ENCODE measurements at regions not wholly inside any gene's neighbourhood (a gene's known extent, or its start where the extent isn't known, plus 50 kb on each side); places are given as distances from the start of the nearest gene placed in this dataset.

DNA sequence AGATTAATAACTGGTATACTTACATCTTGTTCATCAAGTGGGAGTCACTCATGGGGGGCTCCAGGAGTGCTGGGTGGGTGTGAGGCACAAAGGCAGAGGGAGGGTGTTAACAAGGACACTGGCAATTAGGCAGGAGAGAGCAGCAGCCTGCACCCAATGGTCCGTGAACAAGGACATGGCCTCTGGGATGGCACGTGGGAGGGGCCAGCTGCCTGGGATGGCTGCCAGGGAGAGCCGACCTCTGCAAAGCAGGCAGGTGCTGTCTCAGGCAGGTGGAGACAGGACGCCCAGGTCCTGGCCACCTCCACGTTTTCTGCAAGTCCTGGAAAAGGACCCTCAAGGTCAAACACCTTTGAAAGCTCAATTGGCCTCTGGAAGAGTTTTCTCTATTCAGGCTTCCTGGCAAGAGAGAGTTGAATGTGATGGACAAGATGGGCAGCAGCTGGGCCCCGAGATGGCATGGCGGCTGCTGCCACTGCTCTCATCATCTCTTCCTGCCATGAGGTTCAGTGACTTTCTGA, 257.1 kb downstream of the BUD13 start:
- TF ChIP-seq ARNTL (CRISPR knock-in tag; IDR thresholded peaks at IDR 0.05; ENCODE audit: borderline replicate concordance, low read depth) (no peak), ESRRG (CRISPR knock-in tag; IDR thresholded peaks at IDR 0.05) (no peak), OSR1 (CRISPR knock-in tag; IDR thresholded peaks at IDR 0.05) (no peak), TCF4 (CRISPR knock-in tag; IDR thresholded peaks at IDR 0.05; ENCODE audit: borderline replicate concordance) (no peak), ZFP3 (CRISPR knock-in tag; IDR thresholded peaks at IDR 0.05) (no peak), ZC3H10 (CRISPR knock-in tag; IDR thresholded peaks at IDR 0.05) (no peak)
- TF ChIP-seq, protein P1, sequence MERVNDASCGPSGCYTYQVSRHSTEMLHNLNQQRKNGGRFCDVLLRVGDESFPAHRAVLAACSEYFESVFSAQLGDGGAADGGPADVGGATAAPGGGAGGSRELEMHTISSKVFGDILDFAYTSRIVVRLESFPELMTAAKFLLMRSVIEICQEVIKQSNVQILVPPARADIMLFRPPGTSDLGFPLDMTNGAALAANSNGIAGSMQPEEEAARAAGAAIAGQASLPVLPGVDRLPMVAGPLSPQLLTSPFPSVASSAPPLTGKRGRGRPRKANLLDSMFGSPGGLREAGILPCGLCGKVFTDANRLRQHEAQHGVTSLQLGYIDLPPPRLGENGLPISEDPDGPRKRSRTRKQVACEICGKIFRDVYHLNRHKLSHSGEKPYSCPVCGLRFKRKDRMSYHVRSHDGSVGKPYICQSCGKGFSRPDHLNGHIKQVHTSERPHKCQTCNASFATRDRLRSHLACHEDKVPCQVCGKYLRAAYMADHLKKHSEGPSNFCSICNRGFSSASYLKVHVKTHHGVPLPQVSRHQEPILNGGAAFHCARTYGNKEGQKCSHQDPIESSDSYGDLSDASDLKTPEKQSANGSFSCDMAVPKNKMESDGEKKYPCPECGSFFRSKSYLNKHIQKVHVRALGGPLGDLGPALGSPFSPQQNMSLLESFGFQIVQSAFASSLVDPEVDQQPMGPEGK (CRISPR knock-in tag; IDR thresholded peaks at IDR 0.05; ENCODE audit: borderline replicate concordance): no peak
- TF ChIP-seq, protein P2, sequence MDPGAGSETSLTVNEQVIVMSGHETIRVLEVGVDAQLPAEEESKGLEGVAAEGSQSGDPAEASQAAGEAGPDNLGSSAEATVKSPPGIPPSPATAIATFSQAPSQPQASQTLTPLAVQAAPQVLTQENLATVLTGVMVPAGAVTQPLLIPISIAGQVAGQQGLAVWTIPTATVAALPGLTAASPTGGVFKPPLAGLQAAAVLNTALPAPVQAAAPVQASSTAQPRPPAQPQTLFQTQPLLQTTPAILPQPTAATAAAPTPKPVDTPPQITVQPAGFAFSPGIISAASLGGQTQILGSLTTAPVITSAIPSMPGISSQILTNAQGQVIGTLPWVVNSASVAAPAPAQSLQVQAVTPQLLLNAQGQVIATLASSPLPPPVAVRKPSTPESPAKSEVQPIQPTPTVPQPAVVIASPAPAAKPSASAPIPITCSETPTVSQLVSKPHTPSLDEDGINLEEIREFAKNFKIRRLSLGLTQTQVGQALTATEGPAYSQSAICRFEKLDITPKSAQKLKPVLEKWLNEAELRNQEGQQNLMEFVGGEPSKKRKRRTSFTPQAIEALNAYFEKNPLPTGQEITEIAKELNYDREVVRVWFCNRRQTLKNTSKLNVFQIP (CRISPR knock-in tag; IDR thresholded peaks at IDR 0.05; ENCODE audit: borderline replicate concordance, low read depth): no peak
- TF ChIP-seq, protein P3, sequence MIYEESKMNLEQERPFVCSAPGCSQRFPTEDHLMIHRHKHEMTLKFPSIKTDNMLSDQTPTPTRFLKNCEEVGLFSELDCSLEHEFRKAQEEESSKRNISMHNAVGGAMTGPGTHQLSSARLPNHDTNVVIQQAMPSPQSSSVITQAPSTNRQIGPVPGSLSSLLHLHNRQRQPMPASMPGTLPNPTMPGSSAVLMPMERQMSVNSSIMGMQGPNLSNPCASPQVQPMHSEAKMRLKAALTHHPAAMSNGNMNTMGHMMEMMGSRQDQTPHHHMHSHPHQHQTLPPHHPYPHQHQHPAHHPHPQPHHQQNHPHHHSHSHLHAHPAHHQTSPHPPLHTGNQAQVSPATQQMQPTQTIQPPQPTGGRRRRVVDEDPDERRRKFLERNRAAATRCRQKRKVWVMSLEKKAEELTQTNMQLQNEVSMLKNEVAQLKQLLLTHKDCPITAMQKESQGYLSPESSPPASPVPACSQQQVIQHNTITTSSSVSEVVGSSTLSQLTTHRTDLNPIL (CRISPR knock-in tag; IDR thresholded peaks at IDR 0.05; ENCODE audit: low read depth): no peak
